Keratinocyte (primary cell): ENCODE measurements at regions not wholly inside any gene's neighbourhood (a gene's known extent, or its start where the extent isn't known, plus 50 kb on each side); places are given as distances from the start of the nearest gene placed in this dataset.

Experiments
- DNase-seq: peaks from one replicate; pipeline ENCODE4 v3.0.0-alpha.2; 2011; ENCODE audit warnings: low read depth, missing footprints, low spot score
- FAIRE-seq: peaks from 2 replicates; lab custom pipeline; 2011; peaks lifted over from hg19 to GRCh38; lab: Jason Lieb, UNC
- H2AFZ ChIP-seq: 2 replicates; pipeline ENCODE4 v1.6.0; 2012; ENCODE audit warnings: low read length, control low read depth, inconsistent platforms; ENCODE audit not compliant: control insufficient read depth
- H3K27ac ChIP-seq: 2 replicates; pipeline ENCODE4 v1.5.1; 2011; ENCODE audit warnings: low read length; ENCODE audit not compliant: control insufficient read depth, insufficient read depth
- H3K27me3 ChIP-seq: 3 replicates; pipeline ENCODE4 v1.6.0; 2011; ENCODE audit warnings: low read length; ENCODE audit not compliant: control insufficient read depth, insufficient read depth; ENCODE audit errors: extremely low read depth
- H3K36me3 ChIP-seq, 2 experiments: 2 replicates in 1 of 2; 3 replicates in 1 of 2; pipeline ENCODE4 v1.5.1; 2011; ENCODE audit warnings: low read length in 2 of 2, mild to moderate bottlenecking in 1 of 2; ENCODE audit not compliant: control insufficient read depth in 2 of 2, insufficient read depth in 2 of 2; ENCODE audit errors: extremely low read depth in 1 of 2
- H3K4me1 ChIP-seq: 3 replicates; pipeline ENCODE4 v1.5.1; 2011; ENCODE audit warnings: low read length; ENCODE audit not compliant: control insufficient read depth, insufficient read depth; ENCODE audit errors: extremely low read depth
- H3K4me2 ChIP-seq: 3 replicates; pipeline ENCODE4 v1.6.0; 2011; ENCODE audit warnings: low read depth, low read length; ENCODE audit not compliant: control insufficient read depth, insufficient read depth; ENCODE audit errors: extremely low read depth
- H3K4me3 ChIP-seq, 3 experiments: fragments of 200-600 bp in 1 of 3; sonication (generic) in 1 of 3; 2 replicates in 2 of 3; 3 replicates in 1 of 3; pipeline ENCODE4 v1.5.1; 2011 to 2016; ENCODE audit warnings: low read length in 3 of 3, mild to moderate bottlenecking in 3 of 3, control low read depth in 2 of 3, inconsistent platforms in 1 of 3, low read depth in 1 of 3, mixed read lengths in 1 of 3, mixed run types in 1 of 3, moderate library complexity in 1 of 3; ENCODE audit not compliant: control insufficient read depth in 2 of 3, insufficient read depth in 2 of 3; ENCODE audit errors: extremely low read depth in 1 of 3
- H3K79me2 ChIP-seq: 2 replicates; pipeline ENCODE4 v1.6.0; 2012; ENCODE audit warnings: low read length; ENCODE audit not compliant: control insufficient read depth, insufficient read depth
- H3K9ac ChIP-seq: 3 replicates; pipeline ENCODE4 v1.6.0; 2011; ENCODE audit warnings: low read length; ENCODE audit not compliant: control insufficient read depth, insufficient read depth; ENCODE audit errors: extremely low read depth
- H3K9me1 ChIP-seq: 3 replicates; pipeline ENCODE4 v1.6.0; 2011; ENCODE audit warnings: low read length; ENCODE audit not compliant: control insufficient read depth, insufficient read depth; ENCODE audit errors: extremely low read depth
- H3K9me3 ChIP-seq: 2 replicates; pipeline ENCODE4 v1.5.1; 2012; ENCODE audit warnings: low read depth, low read length; ENCODE audit not compliant: control insufficient read depth
- H4K20me1 ChIP-seq: 3 replicates; pipeline ENCODE4 v1.6.0; 2011; ENCODE audit warnings: low read length; ENCODE audit not compliant: control insufficient read depth, insufficient read depth; ENCODE audit errors: extremely low read depth
- CTCF ChIP-seq, 3 experiments: IDR thresholded peaks in 1 of 3; conservative IDR thresholded peaks in 1 of 3; optimal IDR thresholded peaks in 1 of 3; 2 replicates in 2 of 3; 3 replicates in 1 of 3; pipeline versions ENCODE3 to v1.5.1; 2011; ENCODE audit warnings: low read length in 3 of 3, mild to moderate bottlenecking in 3 of 3, moderate library complexity in 2 of 3, control low read depth in 1 of 3, inconsistent platforms in 1 of 3; ENCODE audit not compliant: insufficient read depth in 2 of 3; ENCODE audit errors: extremely low read depth in 1 of 3
- EZH2 ChIP-seq: IDR thresholded peaks from one replicate; pipeline ENCODE4 v1.6.1; 2012; ENCODE audit warnings: inconsistent platforms, mild to moderate bottlenecking, low read length, moderate library complexity
- dilution Hi-C: fragments of 300-500 bp; cut with MboI; formaldehyde crosslinking; loops from one replicate; pipeline ENCODE4 v1.7.0; 2020; ENCODE audit warnings: low sequenced_read_pairs; ENCODE audit not compliant: extremely low pct_ligation_motif_present

GRCh38 chr2:237205561-237205971 is 119.9 kb downstream of the COPS8 start:
- no peaks in the 10 kb centered on the region for H3K9me1 ChIP-seq
- H3K9ac ChIP-seq, result no peak overlapping the region
- H3K4me1 ChIP-seq, result no peaks in the 10 kb centered on the region
- no peaks in the 10 kb centered on the region for H3K36me3 ChIP-seq
- H2AFZ ChIP-seq, result no peak overlapping the region
- no peak overlapping the region for H3K27ac ChIP-seq
- FAIRE-seq (no peak), DNase-seq (no peak)
- H3K27me3 ChIP-seq, result peaks cover 22% of the 10 kb centered on the region
- no peak overlapping the region for H3K4me3 ChIP-seq
- H3K79me2 ChIP-seq, result no peaks in the 10 kb centered on the region
- H4K20me1 ChIP-seq, result no peaks in the 10 kb centered on the region
- dilution Hi-C loops, result no loop called here
- TF ChIP-seq EZH2 (no peak), CTCF (optimal IDR thresholded peaks at IDR 0.05 in 1 of 3, IDR thresholded peaks at IDR 0.05 in 1 of 3, conservative IDR thresholded peaks at IDR 0.05 in 1 of 3; ENCODE audit: extremely low read depth in 1 of 3, insufficient read depth in 2 of 3, low read length in 3 of 3) (no peak)
- H3K4me2 ChIP-seq, result no peak overlapping the region
- H3K9me3 ChIP-seq, result no peaks in the 10 kb centered on the region

- Histone ChIP-seq H4K20me1 (no peaks in the 10 kb centered on the region), H3K4me2 (no peak overlapping the region), H3K9me3 (no peaks in the 10 kb centered on the region), H3K27me3 (peaks cover 25% of the 10 kb centered on the region), H3K4me1 (no peaks in the 10 kb centered on the region), H3K9ac (no peak overlapping the region), H3K9me1 (no peaks in the 10 kb centered on the region), H3K79me2 (no peaks in the 10 kb centered on the region), H3K27ac (no peak overlapping the region), H3K36me3 (no peaks in the 10 kb centered on the region), H3K4me3 (no peak overlapping the region), H2AFZ (no peak overlapping the region)
- dilution Hi-C loops, result no loop called here
- FAIRE-seq (no peak), DNase-seq (no peak)
- TF ChIP-seq EZH2 (no peak), CTCF (optimal IDR thresholded peaks at IDR 0.05 in 1 of 3, IDR thresholded peaks at IDR 0.05 in 1 of 3, conservative IDR thresholded peaks at IDR 0.05 in 1 of 3; ENCODE audit: extremely low read depth in 1 of 3, insufficient read depth in 2 of 3, low read length in 3 of 3) (no peak)
These were observed 122.0 kb downstream of the COPS8 start for GRCh38 chr2:237207646-237208045.
